ENCODE measurements at regions not wholly inside any gene's neighbourhood (a gene's known extent, or its start where the extent isn't known, plus 50 kb on each side); places are given as distances from the start of the nearest gene placed in this dataset.

- no peak for DNase-seq
- Histone ChIP-seq H3K9me3 (ENCODE audit: control insufficient read depth, low read depth, low read length) (no peaks in the 10 kb centered on the region), H3K27ac (ENCODE audit: low read length) (no peak overlapping the region), H3K27me3 (ENCODE audit: control insufficient read depth, insufficient read depth, low read length) (peaks cover 7% of the 10 kb centered on the region), H3K4me3 (ENCODE audit: low read length) (no peak overlapping the region), H3K4me1 (ENCODE audit: control insufficient read depth, insufficient read depth, low read length) (peaks cover 4% of the 10 kb centered on the region), H3K36me3 (ENCODE audit: control insufficient read depth, insufficient read depth, low read length) (no peaks in the 10 kb centered on the region)
- 84% methylated on average over 4 of the region's 7 CpGs for WGBS (ENCODE audit: insufficient coverage, low lambda C conversion rate)
These were observed 147.0 kb upstream of the NAV2 start for GRCh38 chr11:19565639-19566038.

- H3K27ac ChIP-seq (ENCODE audit: low read length) = no peak overlapping the region
- no peak overlapping the region for H3K4me3 ChIP-seq (ENCODE audit: low read length)
- 100% methylated on average over 2 of the region's 4 CpGs for WGBS (ENCODE audit: insufficient coverage, low lambda C conversion rate)
- peaks cover 4% of the 10 kb centered on the region for H3K4me1 ChIP-seq (ENCODE audit: control insufficient read depth, insufficient read depth, low read length)
- peaks cover 4% of the 10 kb centered on the region for H3K27me3 ChIP-seq (ENCODE audit: control insufficient read depth, insufficient read depth, low read length)
- no peaks in the 10 kb centered on the region for H3K36me3 ChIP-seq (ENCODE audit: control insufficient read depth, insufficient read depth, low read length)
- H3K9me3 ChIP-seq (ENCODE audit: control insufficient read depth, low read depth, low read length) = no peaks in the 10 kb centered on the region
- DNase-seq = no peak
These were observed 150.5 kb upstream of the NAV2 start for GRCh38 chr11:19562156-19562555.

DNA sequence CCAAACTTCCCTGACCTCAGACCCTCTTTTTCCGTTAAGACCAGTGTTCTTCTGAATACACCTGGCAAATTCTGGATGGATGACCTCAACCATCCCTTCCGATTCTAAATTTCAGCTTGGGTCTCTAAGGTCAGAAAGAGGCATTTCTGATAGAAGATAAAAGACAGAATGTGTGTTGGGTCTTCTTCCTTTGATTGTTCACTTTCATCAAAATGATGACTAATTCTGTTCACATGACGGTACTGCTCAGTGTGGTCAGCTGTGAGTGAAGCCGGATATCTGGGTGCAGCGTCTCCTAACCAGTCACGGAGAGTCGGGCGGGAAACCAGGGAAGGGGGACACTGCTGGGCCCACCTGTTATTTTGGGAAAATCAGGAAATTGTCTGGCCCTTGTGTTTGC is 151.6 kb upstream of the NAV2 start:
- Histone ChIP-seq H3K4me3 (ENCODE audit: low read length) (no peak overlapping the region), H3K4me1 (ENCODE audit: control insufficient read depth, insufficient read depth, low read length) (peaks cover 4% of the 10 kb centered on the region), H3K36me3 (ENCODE audit: control insufficient read depth, insufficient read depth, low read length) (no peaks in the 10 kb centered on the region), H3K9me3 (ENCODE audit: control insufficient read depth, low read depth, low read length) (no peaks in the 10 kb centered on the region), H3K27me3 (ENCODE audit: control insufficient read depth, insufficient read depth, low read length) (peaks cover 4% of the 10 kb centered on the region), H3K27ac (ENCODE audit: low read length) (no peak overlapping the region)
- no CpG with 5 or more reads among the region's 8 CpGs for WGBS (ENCODE audit: insufficient coverage, low lambda C conversion rate)
- DNase-seq = no peak

GRCh38 chr11:19560156-19560555 is 152.5 kb upstream of the NAV2 start:
- no peak for DNase-seq
- Histone ChIP-seq H3K4me1 (ENCODE audit: control insufficient read depth, insufficient read depth, low read length) (peaks cover 4% of the 10 kb centered on the region), H3K27me3 (ENCODE audit: control insufficient read depth, insufficient read depth, low read length) (peaks cover 4% of the 10 kb centered on the region), H3K4me3 (ENCODE audit: low read length) (no peak overlapping the region), H3K36me3 (ENCODE audit: control insufficient read depth, insufficient read depth, low read length) (no peaks in the 10 kb centered on the region), H3K9me3 (ENCODE audit: control insufficient read depth, low read depth, low read length) (no peaks in the 10 kb centered on the region), H3K27ac (ENCODE audit: low read length) (no peak overlapping the region)
- no CpG with 5 or more reads among the region's 5 CpGs for WGBS (ENCODE audit: insufficient coverage, low lambda C conversion rate)

GRCh38 chr11:19559746-19560145 is 152.9 kb upstream of the NAV2 start:
- Histone ChIP-seq H3K4me3 (ENCODE audit: low read length) (no peak overlapping the region), H3K27ac (ENCODE audit: low read length) (no peak overlapping the region), H3K36me3 (ENCODE audit: control insufficient read depth, insufficient read depth, low read length) (no peaks in the 10 kb centered on the region), H3K9me3 (ENCODE audit: control insufficient read depth, low read depth, low read length) (no peaks in the 10 kb centered on the region), H3K4me1 (ENCODE audit: control insufficient read depth, insufficient read depth, low read length) (peaks cover 4% of the 10 kb centered on the region), H3K27me3 (ENCODE audit: control insufficient read depth, insufficient read depth, low read length) (peaks cover 4% of the 10 kb centered on the region)
- DNase-seq = no peak
- WGBS (ENCODE audit: insufficient coverage, low lambda C conversion rate) = 53% methylated on average over 2 of the region's 6 CpGs

GRCh38 chr11:19558189-19558986 is 154.2 kb upstream of the NAV2 start:
- no CpG with 5 or more reads among the region's 12 CpGs for WGBS (ENCODE audit: insufficient coverage, low lambda C conversion rate)
- Histone ChIP-seq H3K36me3 (ENCODE audit: control insufficient read depth, insufficient read depth, low read length) (no peaks in the 10 kb centered on the region), H3K27ac (ENCODE audit: low read length) (no peak overlapping the region), H3K4me3 (ENCODE audit: low read length) (no peak overlapping the region), H3K27me3 (ENCODE audit: control insufficient read depth, insufficient read depth, low read length) (peaks cover 2% of the 10 kb centered on the region), H3K4me1 (ENCODE audit: control insufficient read depth, insufficient read depth, low read length) (peaks cover 6% of the 10 kb centered on the region), H3K9me3 (ENCODE audit: control insufficient read depth, low read depth, low read length) (no peaks in the 10 kb centered on the region)
- no peak for DNase-seq

DNA sequence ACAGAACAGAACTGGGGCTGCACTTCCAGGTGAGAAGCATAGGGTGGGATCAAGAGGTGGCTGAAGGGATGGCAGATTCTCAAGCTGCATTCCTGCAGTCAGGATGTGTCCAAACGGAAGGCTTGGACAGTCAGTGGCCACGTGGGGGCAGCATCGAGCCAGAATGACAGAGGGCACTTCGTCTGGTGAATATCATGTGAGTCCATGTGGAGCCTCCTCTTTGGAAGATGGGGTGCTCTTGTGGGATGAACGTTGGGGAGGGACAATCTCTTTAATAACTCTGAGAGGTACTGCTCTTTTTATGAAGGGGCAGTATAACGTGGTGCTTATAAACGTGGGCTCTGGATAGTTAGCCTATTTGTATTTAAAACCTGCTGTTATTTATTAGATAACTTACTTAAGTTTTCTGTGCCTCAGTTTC is 154.9 kb upstream of the NAV2 start:
- WGBS (ENCODE audit: insufficient coverage, low lambda C conversion rate) = no CpG with 5 or more reads among the region's 7 CpGs
- Histone ChIP-seq H3K27me3 (ENCODE audit: control insufficient read depth, insufficient read depth, low read length) (peaks cover 2% of the 10 kb centered on the region), H3K4me3 (ENCODE audit: low read length) (no peak overlapping the region), H3K27ac (ENCODE audit: low read length) (no peak overlapping the region), H3K4me1 (ENCODE audit: control insufficient read depth, insufficient read depth, low read length) (peaks cover 6% of the 10 kb centered on the region), H3K36me3 (ENCODE audit: control insufficient read depth, insufficient read depth, low read length) (no peaks in the 10 kb centered on the region), H3K9me3 (ENCODE audit: control insufficient read depth, low read depth, low read length) (no peaks in the 10 kb centered on the region)
- DNase-seq = peak; percentile 59 to 67

GRCh38 chr11:19557185-19557584 is 155.5 kb upstream of the NAV2 start:
- H3K9me3 ChIP-seq (ENCODE audit: control insufficient read depth, low read depth, low read length) = no peaks in the 10 kb centered on the region
- H3K4me1 ChIP-seq (ENCODE audit: control insufficient read depth, insufficient read depth, low read length) = peaks cover 6% of the 10 kb centered on the region
- no peak overlapping the region for H3K27ac ChIP-seq (ENCODE audit: low read length)
- H3K36me3 ChIP-seq (ENCODE audit: control insufficient read depth, insufficient read depth, low read length) = no peaks in the 10 kb centered on the region
- peaks cover 2% of the 10 kb centered on the region for H3K27me3 ChIP-seq (ENCODE audit: control insufficient read depth, insufficient read depth, low read length)
- WGBS (ENCODE audit: insufficient coverage, low lambda C conversion rate) = no CpG with 5 or more reads among the region's 6 CpGs
- no peak for DNase-seq
- H3K4me3 ChIP-seq (ENCODE audit: low read length) = no peak overlapping the region

GRCh38 chr11:19555266-19555665 is 157.4 kb upstream of the NAV2 start:
- Histone ChIP-seq H3K27me3 (ENCODE audit: control insufficient read depth, insufficient read depth, low read length) (peaks cover 2% of the 10 kb centered on the region), H3K27ac (ENCODE audit: low read length) (no peak overlapping the region), H3K36me3 (ENCODE audit: control insufficient read depth, insufficient read depth, low read length) (no peaks in the 10 kb centered on the region), H3K9me3 (ENCODE audit: control insufficient read depth, low read depth, low read length) (no peaks in the 10 kb centered on the region), H3K4me3 (ENCODE audit: low read length) (no peak overlapping the region), H3K4me1 (ENCODE audit: control insufficient read depth, insufficient read depth, low read length) (peaks cover 6% of the 10 kb centered on the region)
- DNase-seq = peak in 1 of 2 donors; percentile 52
- 17% methylated on average over 1 of the region's 3 CpGs for WGBS (ENCODE audit: insufficient coverage, low lambda C conversion rate)

DNA sequence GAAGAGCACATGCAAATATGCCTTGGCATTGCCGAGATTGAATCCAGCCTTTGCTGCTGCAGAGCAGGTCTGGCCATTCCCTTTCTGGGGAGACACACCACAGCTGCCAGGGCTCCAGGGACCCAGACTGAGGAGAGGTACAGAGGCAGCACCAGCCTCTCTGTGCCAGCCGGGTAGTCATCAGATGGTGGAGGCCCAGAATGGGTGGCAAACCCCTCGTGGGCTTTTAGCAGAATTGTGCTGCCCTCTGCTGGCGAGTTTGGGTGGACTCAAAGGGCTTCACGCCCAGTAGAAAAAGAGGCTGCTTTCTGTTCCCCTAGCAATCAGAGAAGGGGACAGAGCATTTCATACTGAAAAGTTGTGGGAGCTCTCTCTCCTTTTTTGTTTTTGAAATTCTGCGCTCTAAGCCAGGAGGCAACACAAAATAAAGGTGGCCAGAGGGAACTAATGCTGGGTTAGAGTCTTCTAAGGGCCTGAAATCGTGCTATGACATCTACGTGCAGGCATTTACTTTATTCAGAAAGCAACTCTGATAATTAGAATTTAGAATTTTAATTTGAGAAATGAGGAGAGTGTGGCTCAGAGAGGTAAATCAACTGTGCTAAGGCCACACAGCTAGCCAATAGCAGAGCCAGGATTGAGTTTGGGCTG is 158.8 kb upstream of the NAV2 start:
- WGBS (ENCODE audit: insufficient coverage, low lambda C conversion rate) = no CpG with 5 or more reads among the region's 8 CpGs
- peak; percentile 43 to 51 for DNase-seq
- Histone ChIP-seq H3K4me1 (ENCODE audit: control insufficient read depth, insufficient read depth, low read length) (peaks cover 6% of the 10 kb centered on the region), H3K27ac (ENCODE audit: low read length) (no peak overlapping the region), H3K27me3 (ENCODE audit: control insufficient read depth, insufficient read depth, low read length) (no peaks in the 10 kb centered on the region), H3K36me3 (ENCODE audit: control insufficient read depth, insufficient read depth, low read length) (no peaks in the 10 kb centered on the region), H3K9me3 (ENCODE audit: control insufficient read depth, low read depth, low read length) (no peaks in the 10 kb centered on the region), H3K4me3 (ENCODE audit: low read length) (no peak overlapping the region)

Measured in large intestine (tissue), 3 donors.